Brain microvascular endothelial cell (primary cell): ENCODE measurements at regions not wholly inside any gene's neighbourhood (a gene's known extent, or its start where the extent isn't known, plus 50 kb on each side); places are given as distances from the start of the nearest gene placed in this dataset.

Experiments used
- DNase-seq: peaks from one replicate; pipeline ENCODE4 v3.0.0-alpha.2; 2020
- H3K27ac ChIP-seq: fragments of 250-450 bp; sonication (Bioruptor Pico); 2 replicates; pipeline ENCODE4 v1.5.1; 2020; ENCODE audit warnings: mild to moderate bottlenecking, moderate library complexity
- H3K27me3 ChIP-seq: fragments of 250-450 bp; sonication (Bioruptor Pico); replicated peaks from 2 replicates; pipeline ENCODE4 v1.5.1; 2020; ENCODE audit warnings: mild to moderate bottlenecking
- H3K36me3 ChIP-seq: fragments of 250-450 bp; sonication (Bioruptor Pico); replicated peaks from 2 replicates; pipeline ENCODE4 v1.5.1; 2020; ENCODE audit warnings: mild to moderate bottlenecking
- H3K4me3 ChIP-seq: 2 replicates; pipeline ENCODE4 v1.5.1; 2011; ENCODE audit warnings: low read depth, mild to moderate bottlenecking, control low read depth, low read length, moderate library complexity
- CTCF ChIP-seq: IDR thresholded peaks from 2 replicates; pipeline ENCODE4 v1.5.1; 2011; ENCODE audit warnings: low read depth, mild to moderate bottlenecking, moderate library complexity, low read length, control low read depth, inconsistent platforms; ENCODE audit errors: missing control alignments
- in situ Hi-C: cut with HindIII; loops from 2 replicates; pipeline ENCODE4 v1.10.0; 2017; ENCODE audit warnings: low sequenced_read_pairs, low pct_ligation_motif_present

- no peak for TF ChIP-seq CTCF
- no peaks in the 10 kb centered on the region for H3K27me3 ChIP-seq
- no peak overlapping the region for H3K4me3 ChIP-seq
- in situ Hi-C loops, result no loop called here
- no peak overlapping the region for H3K27ac ChIP-seq
- DNase-seq, result no peak
- H3K36me3 ChIP-seq, result no peaks in the 10 kb centered on the region
Observed at GRCh38 chr5:159620853-159621540, 290.7 kb upstream of the IL12B start.

GRCh38 chr5:159628703-159629102 lies 287.6 kb upstream of the ADRA1B start:
- no peak for TF ChIP-seq CTCF
- in situ Hi-C loops, result no loop called here
- no peaks in the 10 kb centered on the region for H3K36me3 ChIP-seq
- no peak overlapping the region for H3K27ac ChIP-seq
- no peak for DNase-seq
- no peak overlapping the region for H3K4me3 ChIP-seq
- no peaks in the 10 kb centered on the region for H3K27me3 ChIP-seq

- DNase-seq, result no peak
- TF ChIP-seq CTCF, result no peak
- Histone ChIP-seq H3K27ac (no peak overlapping the region), H3K4me3 (no peak overlapping the region), H3K27me3 (no peaks in the 10 kb centered on the region), H3K36me3 (no peaks in the 10 kb centered on the region)
- in situ Hi-C loops, result no loop called here
Observed at GRCh38 chr5:159629158-159629557, 287.1 kb upstream of the ADRA1B start.

- DNase-seq, result no peak
- no peak overlapping the region for H3K27ac ChIP-seq
- TF ChIP-seq CTCF, result no peak
- H3K36me3 ChIP-seq, result no peaks in the 10 kb centered on the region
- no peak overlapping the region for H3K4me3 ChIP-seq
- no peaks in the 10 kb centered on the region for H3K27me3 ChIP-seq
- in situ Hi-C loops, result no loop called here
Observed at GRCh38 chr5:159630545-159630944, 285.7 kb upstream of the ADRA1B start.

GRCh38 chr5:159631001-159631400 lies 285.3 kb upstream of the ADRA1B start:
- in situ Hi-C loops, result no loop called here
- no peak for DNase-seq

More at GRCh38 chr5:159631001-159631400, 285.3 kb upstream of the ADRA1B start:
- no peak overlapping the region for H3K4me3 ChIP-seq
- H3K27ac ChIP-seq, result no peak overlapping the region
- H3K27me3 ChIP-seq, result no peaks in the 10 kb centered on the region
- H3K36me3 ChIP-seq, result no peaks in the 10 kb centered on the region
- TF ChIP-seq CTCF, result no peak
